ENCODE measurements at regions not wholly inside any gene's neighbourhood (a gene's known extent, or its start where the extent isn't known, plus 50 kb on each side); places are given as distances from the start of the nearest gene placed in this dataset.

GRCh38 chr18:5653802-5654201 is 110.0 kb upstream of the EPB41L3 start:
- no peak for DNase-seq (ENCODE audit: low read depth in 2 of 2)
- TF ChIP-seq CTCF (IDR thresholded peaks at IDR 0.05; ENCODE audit: low read depth, low read length): no peak
- H3K4me3 ChIP-seq (replicated peaks in 1 of 2; ENCODE audit: low read depth in 2 of 2, low read length in 2 of 2): no peak overlapping the region

- H3K4me3 ChIP-seq (replicated peaks in 1 of 2; ENCODE audit: low read depth in 2 of 2, low read length in 2 of 2): no peak overlapping the region
- no peak for DNase-seq (ENCODE audit: low read depth in 2 of 2)
- no peak for TF ChIP-seq CTCF (IDR thresholded peaks at IDR 0.05; ENCODE audit: low read depth, low read length)
Measured at GRCh38 chr18:5651736-5652135, 107.9 kb upstream of the EPB41L3 start.

GRCh38 chr18:5649439-5649838 is 105.6 kb upstream of the EPB41L3 start:
- no peak for DNase-seq (ENCODE audit: low read depth in 2 of 2)
- TF ChIP-seq CTCF (IDR thresholded peaks at IDR 0.05; ENCODE audit: low read depth, low read length): no peak
- H3K4me3 ChIP-seq (replicated peaks in 1 of 2; ENCODE audit: low read depth in 2 of 2, low read length in 2 of 2): no peak overlapping the region

GRCh38 chr18:5646739-5647138 is 102.9 kb upstream of the EPB41L3 start:
- TF ChIP-seq CTCF (IDR thresholded peaks at IDR 0.05; ENCODE audit: low read depth, low read length): no peak
- H3K4me3 ChIP-seq (replicated peaks in 1 of 2; ENCODE audit: low read depth in 2 of 2, low read length in 2 of 2): no peak overlapping the region
- no peak for DNase-seq (ENCODE audit: low read depth in 2 of 2)

GRCh38 chr18:5643288-5643687 is 99.5 kb upstream of the EPB41L3 start:
- TF ChIP-seq CTCF (IDR thresholded peaks at IDR 0.05; ENCODE audit: low read depth, low read length): no peak
- DNase-seq (ENCODE audit: low read depth in 2 of 2): no peak
- H3K4me3 ChIP-seq (replicated peaks in 1 of 2; ENCODE audit: low read depth in 2 of 2, low read length in 2 of 2): no peak overlapping the region

- TF ChIP-seq CTCF (IDR thresholded peaks at IDR 0.05; ENCODE audit: low read depth, low read length): no peak
Measured at GRCh38 chr18:5640939-5641338, 97.1 kb upstream of the EPB41L3 start.

GRCh38 chr18:5639131-5639530 is 95.3 kb upstream of the EPB41L3 start:
- no peak overlapping the region for H3K4me3 ChIP-seq (replicated peaks in 1 of 2; ENCODE audit: low read depth in 2 of 2, low read length in 2 of 2)
- DNase-seq (ENCODE audit: low read depth in 2 of 2): no peak
- no peak for TF ChIP-seq CTCF (IDR thresholded peaks at IDR 0.05; ENCODE audit: low read depth, low read length)

More at GRCh38 chr18:5640939-5641338, 97.1 kb upstream of the EPB41L3 start:
- H3K4me3 ChIP-seq (replicated peaks in 1 of 2; ENCODE audit: low read depth in 2 of 2, low read length in 2 of 2): no peak overlapping the region
- DNase-seq (ENCODE audit: low read depth in 2 of 2): no peak

Data from cardiac fibroblast (primary cell).